GM18951 (cell line): ENCODE measurements at regions not wholly inside any gene's neighbourhood (a gene's known extent, or its start where the extent isn't known, plus 50 kb on each side); places are given as distances from the start of the nearest gene placed in this dataset.

Experiments used
- POLR2A ChIP-seq: IDR thresholded peaks from 4 replicates; pipeline ENCODE4 v1.6.1; 2011; ENCODE audit warnings: mild to moderate bottlenecking; ENCODE audit not compliant: insufficient read length, insufficient read depth; ENCODE audit errors: extremely low read depth
- in situ Hi-C: fragments of 300-500 bp; cut with MboI; formaldehyde crosslinking; loops from one replicate; pipeline ENCODE4 v1.12.0; 2022; ENCODE audit warnings: low sequenced_read_pairs, mixed read lengths, inconsistent platforms; ENCODE audit not compliant: unreplicated experiment

GRCh38 chr3:31274326-31275024 lies 258.2 kb upstream of the STT3B start:
- in situ Hi-C loops, result no loop called here
- no peak for TF ChIP-seq POLR2A

GRCh38 chr3:31275038-31275572 lies 257.6 kb upstream of the STT3B start:
- in situ Hi-C loops, result no loop called here

GRCh38 chr3:31275583-31275982 lies 257.1 kb upstream of the STT3B start:
- in situ Hi-C loops, result no loop called here
- no peak for TF ChIP-seq POLR2A

More at GRCh38 chr3:31275038-31275572, 257.6 kb upstream of the STT3B start:
- TF ChIP-seq POLR2A, result no peak

DNA sequence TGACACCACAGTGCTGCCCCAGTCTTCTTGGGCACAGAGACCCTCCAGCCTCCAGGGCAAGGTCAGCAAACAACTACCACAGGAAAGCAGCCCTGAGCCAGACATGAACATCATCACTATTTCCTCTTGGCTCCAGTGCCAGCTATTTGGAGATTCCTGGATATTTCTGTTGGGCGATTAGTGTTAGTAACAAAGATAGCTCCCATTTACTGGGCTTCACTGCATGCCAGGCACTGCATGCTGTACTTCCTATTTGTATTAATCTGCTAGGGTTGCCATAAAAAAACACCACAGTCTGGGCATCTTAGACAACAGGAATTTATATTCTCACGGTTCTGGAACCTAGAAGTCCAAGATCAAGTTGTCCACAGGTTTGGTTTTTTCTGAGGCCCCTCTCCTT lies 255.1 kb upstream of the STT3B start:
- in situ Hi-C loops, result no loop called here
- no peak for TF ChIP-seq POLR2A

GRCh38 chr3:31278532-31278931 lies 254.2 kb upstream of the STT3B start:
- in situ Hi-C loops, result no loop called here
- TF ChIP-seq POLR2A, result no peak

- in situ Hi-C loops, result no loop called here
- TF ChIP-seq POLR2A, result no peak
These were observed 247.9 kb upstream of the STT3B start for GRCh38 chr3:31284776-31285175.

DNA sequence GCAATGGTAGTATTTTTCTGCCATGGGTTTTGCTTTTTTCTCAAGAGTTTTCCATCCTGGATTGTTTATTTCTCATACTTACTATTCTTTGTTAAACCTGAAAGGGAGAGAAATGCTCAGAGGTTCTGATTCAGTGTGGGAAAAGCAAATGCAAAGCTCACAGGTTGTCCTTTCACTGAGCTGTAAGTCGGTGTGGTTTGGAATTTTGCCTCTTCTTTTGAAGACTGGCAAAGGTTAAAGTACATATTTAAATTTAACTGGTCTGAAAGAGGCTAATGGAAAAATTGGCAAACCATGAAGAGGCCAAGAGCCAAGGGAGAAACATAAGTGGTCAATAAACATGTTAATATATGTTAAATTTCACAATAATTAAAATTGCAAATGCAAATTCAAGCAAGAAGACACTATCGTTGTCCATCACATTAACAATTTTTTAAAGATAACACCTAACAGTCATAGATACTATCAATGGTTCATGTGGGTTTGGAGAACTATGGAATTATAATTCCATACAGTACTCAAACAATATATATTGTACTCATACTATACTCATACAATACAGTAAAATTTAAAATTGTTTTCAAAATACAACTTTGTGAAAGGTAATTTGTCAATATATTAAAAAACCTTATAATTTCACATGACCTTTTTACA lies 246.8 kb upstream of the STT3B start:
- in situ Hi-C loops, result no loop called here
- TF ChIP-seq POLR2A, result no peak

GRCh38 chr3:31288224-31288623 lies 244.5 kb upstream of the STT3B start:
- TF ChIP-seq POLR2A, result no peak
- in situ Hi-C loops, result no loop called here

GRCh38 chr3:31288641-31289100 lies 244.1 kb upstream of the STT3B start:
- no peak for TF ChIP-seq POLR2A
- in situ Hi-C loops, result no loop called here

DNA sequence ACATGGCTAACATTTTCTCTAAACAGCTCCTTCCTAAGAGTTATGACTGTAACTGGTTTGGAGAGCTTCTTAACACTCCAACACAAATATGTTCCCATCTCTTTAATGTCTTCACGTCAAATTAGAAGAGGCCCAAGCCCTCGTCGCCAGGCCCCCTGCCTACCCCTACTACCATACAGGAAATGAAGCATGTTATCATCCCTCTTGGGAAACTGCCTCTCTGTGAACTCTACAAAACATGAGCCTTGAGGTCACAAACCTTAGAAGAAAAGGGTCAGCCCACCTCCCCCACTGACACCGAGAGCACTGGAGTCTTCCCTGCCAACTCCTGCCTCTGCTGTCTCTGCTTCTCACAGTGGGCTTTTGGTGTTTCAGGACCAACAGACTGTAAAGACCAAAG lies 243.1 kb upstream of the STT3B start:
- no peak for TF ChIP-seq POLR2A
- in situ Hi-C loops, result no loop called here

- in situ Hi-C loops, result no loop called here
These were observed 242.7 kb upstream of the STT3B start for GRCh38 chr3:31290046-31290445.

GRCh38 chr3:31291818-31292217 lies 240.9 kb upstream of the STT3B start:
- in situ Hi-C loops, result no loop called here
- no peak for TF ChIP-seq POLR2A

More at GRCh38 chr3:31290046-31290445, 242.7 kb upstream of the STT3B start:
- no peak for TF ChIP-seq POLR2A

DNA sequence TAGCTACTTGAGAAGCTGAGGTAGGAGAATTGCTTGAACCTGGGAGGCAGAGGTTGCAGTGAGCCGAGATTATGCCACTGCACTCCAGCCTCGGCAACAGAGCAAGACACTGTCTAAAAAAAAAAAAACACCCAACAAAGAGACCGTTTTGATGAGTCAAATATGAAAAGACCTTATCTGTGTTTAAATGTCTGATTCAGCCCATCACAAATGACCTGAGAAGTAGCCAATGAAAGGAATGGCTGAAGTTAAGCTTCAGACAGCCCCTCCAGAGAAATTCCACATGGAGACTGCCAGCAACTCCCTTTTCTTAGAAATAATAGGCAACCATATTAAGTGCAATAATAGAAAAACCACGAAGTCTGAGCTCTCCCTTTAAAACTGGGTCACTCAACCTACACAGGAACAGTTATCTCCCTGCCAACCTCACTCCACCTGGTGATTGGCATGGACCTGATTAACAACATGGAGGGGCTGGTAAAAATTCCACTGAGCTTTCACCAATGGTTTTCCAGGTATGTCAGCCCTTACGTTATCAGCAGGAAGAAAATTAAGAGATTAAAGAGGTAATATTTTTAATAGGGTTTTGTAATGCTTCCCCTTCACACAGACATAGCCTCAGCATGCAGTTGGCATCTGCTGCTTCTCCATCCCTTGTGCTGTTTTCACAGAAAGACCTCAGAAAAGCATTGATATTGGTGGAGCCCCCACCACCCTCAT lies 238.1 kb upstream of the STT3B start:
- no peak for TF ChIP-seq POLR2A
- in situ Hi-C loops, result no loop called here
